Fibroblast of the conjunctiva (primary cell): ENCODE measurements at regions not wholly inside any gene's neighbourhood (a gene's known extent, or its start where the extent isn't known, plus 50 kb on each side); places are given as distances from the start of the nearest gene placed in this dataset.
"Not testable (repeated sequence)": the region's sequence is repeated elsewhere in the genome, so short reads cannot be mapped to it uniquely, and the experiment has no call there.

Source experiments
- DNase-seq: peaks from one replicate; pipeline ENCODE4 v3.0.0-alpha.2; 2010; ENCODE audit warnings: low read depth

GRCh38 chr2:175686002-175686401, 316.1 kb downstream of the LNPK start:
- DNase-seq = no peak

DNA sequence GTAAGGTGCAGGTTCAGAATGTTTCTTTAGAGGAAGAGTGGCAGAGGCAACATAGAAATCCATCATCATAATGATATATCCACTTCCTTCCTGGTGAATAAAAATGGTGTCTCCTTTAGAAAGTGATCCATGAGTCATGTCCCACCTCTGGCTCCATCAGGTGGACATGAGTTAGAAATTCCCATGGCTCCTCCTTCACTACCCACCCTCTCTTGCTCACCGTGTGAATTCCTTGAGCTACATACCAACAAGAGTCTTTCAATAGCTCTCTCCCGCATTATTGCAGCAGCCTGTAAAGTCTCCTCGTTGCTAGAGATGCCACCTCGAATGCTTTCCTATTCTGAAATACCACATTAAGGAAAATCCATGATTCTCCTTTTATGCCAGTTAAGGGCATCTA, 317.6 kb downstream of the LNPK start:
- DNase-seq = no peak

DNA sequence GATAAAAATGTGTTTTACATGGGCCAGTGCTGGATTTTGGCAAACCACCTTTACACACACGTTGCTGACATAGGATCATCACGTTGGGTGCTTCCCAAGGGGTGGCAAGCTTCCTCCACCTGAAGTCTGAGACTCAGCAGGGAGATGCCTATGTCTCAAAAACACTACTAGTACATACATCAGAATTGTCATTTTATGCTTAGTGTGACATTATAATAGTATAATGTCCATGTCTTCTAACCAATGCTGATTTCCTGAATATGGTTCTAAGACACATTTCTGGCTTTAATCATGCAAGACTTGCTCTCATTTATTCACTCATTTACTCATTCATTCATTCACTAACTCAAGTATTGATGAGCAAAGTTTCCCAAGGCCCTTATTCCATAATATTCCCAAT, 322.3 kb downstream of the LNPK start:
- no peak for DNase-seq

DNA sequence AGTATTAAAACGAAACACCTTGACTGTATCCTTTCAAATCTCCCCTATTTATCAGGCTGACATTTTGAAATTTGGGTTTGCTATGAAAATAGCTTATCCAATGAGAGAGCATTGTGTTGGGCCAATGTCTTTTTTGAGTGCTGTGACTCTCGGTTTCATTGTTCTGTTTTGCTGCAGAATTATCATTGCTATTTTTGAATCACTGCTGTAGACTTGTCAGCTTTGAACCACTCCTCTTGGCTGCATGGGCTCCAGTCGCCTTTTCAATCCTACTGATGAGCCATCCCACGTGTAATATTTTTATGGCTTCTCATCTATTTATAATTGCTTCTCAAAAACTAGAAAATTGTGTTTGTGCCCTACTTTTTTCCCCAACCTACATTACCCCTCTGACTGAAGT, 322.8 kb downstream of the LNPK start:
- no peak for DNase-seq

DNA sequence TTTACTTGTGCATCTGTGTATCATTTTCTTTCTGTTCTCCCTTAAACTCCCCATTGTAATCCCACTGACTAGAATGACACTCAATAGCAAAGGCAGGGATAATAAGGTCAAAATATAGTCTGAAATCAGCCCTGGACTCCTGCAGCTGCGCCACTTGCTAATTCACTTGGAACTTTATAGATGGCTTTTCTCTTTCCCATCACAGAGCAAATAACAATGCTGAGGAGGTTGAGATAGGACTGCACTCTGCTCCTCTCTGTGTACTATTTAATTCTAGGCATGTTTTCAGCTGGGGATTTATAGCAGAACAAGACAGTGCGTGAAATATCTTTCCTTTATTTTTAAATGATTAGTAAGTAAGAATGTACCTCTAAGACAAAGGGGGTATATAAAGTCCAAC, 324.2 kb downstream of the LNPK start:
- DNase-seq = no peak

DNA sequence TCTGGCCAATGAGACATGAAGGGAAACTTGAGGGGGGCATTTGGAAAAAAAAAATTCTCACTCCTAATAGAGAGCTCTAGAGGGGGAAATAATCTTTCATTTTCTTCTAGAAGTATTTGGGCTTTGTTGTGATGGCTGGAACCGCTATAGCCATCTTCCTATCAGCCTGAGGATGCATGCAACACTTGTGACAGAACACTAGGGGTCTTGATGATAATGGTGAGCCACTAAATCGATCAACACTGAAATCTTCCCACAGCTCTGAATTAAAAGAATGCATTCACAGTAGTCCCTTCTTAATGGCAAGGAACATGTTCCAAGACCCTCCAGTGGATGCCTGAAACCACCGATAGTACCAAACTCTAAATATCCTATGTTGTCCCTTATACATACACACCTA, 325.3 kb downstream of the LNPK start:
- no peak for DNase-seq

DNA sequence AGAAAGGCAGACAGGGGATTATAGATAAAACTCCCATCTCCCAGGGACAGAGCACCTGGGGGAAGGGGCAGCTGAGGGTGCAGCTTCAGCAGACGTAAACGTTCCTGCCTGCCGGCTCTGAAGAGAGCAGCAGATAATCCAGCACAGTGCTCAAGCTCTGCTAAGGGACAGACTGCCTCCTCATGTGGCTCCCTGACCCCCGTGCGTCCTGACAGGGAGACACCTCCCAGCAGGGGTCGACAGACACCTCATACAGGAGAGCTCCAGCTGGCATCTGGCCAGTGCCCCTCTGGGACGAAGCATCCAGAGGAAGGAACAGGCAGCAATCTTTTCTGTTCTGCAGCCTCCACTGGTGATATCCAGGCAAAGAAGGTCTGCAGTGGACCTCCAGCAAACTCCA, 333.3 kb downstream of the LNPK start:
- DNase-seq = not testable (repeated sequence)

DNA sequence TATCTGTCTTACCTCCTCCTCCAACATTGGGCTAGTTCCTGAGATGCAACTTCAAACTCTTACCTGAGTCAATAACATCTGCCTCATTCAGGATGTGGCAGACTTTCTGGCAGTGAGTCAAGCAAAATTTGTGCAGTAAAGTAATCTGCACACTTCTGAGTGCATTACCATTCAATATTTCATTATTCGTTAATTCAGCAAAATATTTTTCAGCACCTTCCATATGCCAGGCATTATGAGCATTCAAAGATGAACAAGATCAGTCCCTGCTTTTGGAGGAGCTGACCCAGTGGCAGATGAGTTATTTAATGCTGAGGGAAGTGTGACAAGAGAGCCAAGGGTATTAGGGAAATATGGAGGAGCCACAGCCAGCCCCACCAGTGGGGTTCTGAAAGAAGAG, 339.7 kb downstream of the LNPK start:
- no peak for DNase-seq

DNA sequence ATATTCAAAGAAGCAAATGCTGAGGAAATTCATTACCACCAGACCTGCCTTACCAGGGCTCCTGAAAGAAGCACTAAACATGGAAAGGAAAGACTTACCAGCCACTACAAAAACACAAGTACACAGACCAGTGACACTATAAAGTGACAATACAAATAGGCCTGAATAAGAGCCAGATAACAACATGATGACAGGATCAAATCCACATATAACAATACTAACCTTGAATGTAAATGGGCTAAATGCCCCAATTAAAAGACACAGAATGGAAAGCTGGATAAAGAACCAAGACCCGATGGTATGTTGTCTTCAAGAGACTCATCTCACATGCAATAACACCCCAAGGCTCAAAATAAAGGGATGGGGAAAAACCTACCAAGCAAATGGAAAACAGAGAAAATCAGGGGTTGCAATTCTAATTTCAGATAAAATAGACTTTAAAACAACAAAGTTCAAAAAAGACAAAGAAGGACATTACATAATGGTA, 353.4 kb downstream of the LNPK start:
- DNase-seq = no peak

GRCh38 chr2:175647058-175647457, 355.0 kb downstream of the LNPK start:
- no peak for DNase-seq

GRCh38 chr2:175640655-175641054, 361.4 kb downstream of the LNPK start:
- DNase-seq = no peak

GRCh38 chr2:175633227-175633626, 368.8 kb downstream of the LNPK start:
- no peak for DNase-seq

DNA sequence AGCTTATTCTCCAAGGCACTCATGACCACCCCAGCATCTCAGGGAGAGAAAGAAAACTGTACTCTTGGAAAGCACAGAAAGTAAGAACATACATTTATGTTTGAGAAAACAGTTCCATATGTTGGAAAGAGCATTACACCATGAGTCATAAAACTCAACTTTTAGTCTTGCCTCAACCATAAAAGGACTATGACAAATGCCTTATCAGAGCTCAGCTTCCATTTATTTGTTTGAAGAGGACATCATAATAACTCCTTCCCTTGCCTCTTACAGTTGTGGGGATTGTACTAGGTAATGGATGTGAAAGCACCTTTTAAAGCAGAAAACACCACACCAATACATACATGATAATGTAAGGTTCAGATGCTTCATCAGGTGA, 370.8 kb downstream of the LNPK start:
- no peak for DNase-seq

GRCh38 chr2:175630280-175631244, 371.5 kb downstream of the LNPK start:
- no peak for DNase-seq

DNA sequence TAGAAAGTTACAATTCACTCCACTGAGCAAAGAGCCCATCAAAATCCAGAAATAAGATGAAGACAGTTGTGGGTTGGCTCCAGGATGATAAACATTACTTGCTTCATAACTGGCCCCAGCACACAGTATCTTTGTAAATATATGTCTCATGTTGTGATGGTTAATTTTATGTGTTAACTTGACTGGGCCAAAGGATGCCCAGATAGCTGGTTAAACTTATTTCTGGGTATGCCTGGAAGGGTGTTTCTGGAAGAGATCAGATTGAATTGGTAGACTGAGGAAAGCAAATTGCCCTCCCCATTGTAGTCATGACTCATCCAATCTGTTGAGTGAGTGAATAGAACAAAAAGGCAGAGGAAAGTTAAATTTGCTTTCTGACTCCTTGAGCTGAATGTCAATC, 373.8 kb downstream of the LNPK start:
- DNase-seq = no peak

DNA sequence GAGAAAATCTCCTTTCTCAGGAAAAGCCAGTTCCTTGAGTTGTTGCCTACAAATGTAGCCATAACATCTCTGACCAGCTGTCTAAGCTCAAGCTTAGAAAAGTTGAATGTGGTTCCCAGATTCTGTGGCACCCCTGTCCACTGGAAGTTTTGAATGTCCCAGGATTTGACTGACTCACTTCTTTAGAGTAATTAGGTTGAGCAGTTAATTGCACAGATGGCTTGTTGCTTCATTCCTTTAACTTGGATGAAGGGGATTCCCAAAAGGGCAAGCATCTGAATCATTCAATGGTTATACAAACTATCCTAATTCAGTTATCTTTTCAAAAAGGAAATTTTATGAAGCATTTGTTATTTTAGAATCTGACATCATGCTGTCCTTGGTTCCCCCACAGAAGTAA, 374.7 kb downstream of the LNPK start:
- no peak for DNase-seq

GRCh38 chr2:175626796-175627195, 375.3 kb downstream of the LNPK start:
- no peak for DNase-seq

GRCh38 chr2:175624785-175625184, 377.3 kb downstream of the LNPK start:
- DNase-seq = no peak

GRCh38 chr2:175624211-175624761, 377.8 kb downstream of the LNPK start:
- no peak for DNase-seq

DNA sequence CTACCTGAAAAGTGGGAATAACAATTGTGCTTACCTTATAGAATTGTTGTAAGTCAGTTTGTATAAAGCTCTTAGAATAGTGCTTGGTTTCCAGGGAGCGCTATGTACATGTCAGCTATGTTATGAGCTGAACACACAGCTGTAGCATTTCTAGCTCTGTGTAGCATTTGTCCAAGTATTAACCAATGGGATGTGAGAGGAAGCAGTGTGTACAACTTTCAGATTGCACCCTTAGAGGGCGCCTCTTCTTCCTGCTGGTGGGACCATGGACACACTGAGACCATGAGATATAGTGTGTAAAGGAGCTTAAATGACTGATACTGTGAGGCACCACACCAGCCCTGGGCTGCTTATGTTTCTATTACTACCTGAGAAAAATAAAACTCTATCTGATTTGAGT, 380.2 kb downstream of the LNPK start:
- no peak for DNase-seq

GRCh38 chr2:175620106-175620505, 382.0 kb downstream of the LNPK start:
- DNase-seq = no peak

GRCh38 chr2:175619179-175620045, 382.7 kb downstream of the LNPK start:
- DNase-seq = no peak

DNA sequence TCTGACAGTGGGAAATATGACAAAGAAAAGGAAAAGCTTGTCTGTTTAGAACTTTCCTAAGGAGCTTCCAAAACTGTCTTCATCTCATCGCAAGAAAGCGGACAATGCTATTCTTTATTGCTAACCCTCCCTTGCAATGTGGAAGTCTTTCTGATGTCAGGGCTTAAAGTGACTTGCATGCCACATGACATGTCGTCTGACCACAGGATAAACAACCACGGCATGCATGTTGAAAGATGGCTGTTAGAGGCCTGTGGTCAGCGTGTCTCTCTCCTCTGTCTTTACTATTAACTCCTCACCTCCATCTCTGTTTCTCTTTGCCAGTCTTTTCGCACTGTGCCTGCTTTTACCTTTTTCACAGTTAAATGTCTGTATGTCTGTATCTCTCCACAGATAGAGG, 389.8 kb downstream of the LNPK start:
- no peak for DNase-seq
